Neural cell (in vitro differentiated cells): ENCODE measurements at regions not wholly inside any gene's neighbourhood (a gene's known extent, or its start where the extent isn't known, plus 50 kb on each side); places are given as distances from the start of the nearest gene placed in this dataset.

Source experiments
- H2AFZ ChIP-seq: fragments of 200-600, 300-800 bp; sonication (generic), shearing (Covaris generic); 2 replicates; pipeline ENCODE4 v1.6.0; 2014; ENCODE audit warnings: low read depth, mild to moderate bottlenecking, antibody characterized with exemption, low read length, moderate library complexity
- H3F3A ChIP-seq: fragments of 200-600 bp; shearing (Covaris generic); 2 replicates; pipeline ENCODE4 v1.6.1; 2016; ENCODE audit warnings: mild to moderate bottlenecking, moderate library complexity, mixed read lengths, antibody characterized with exemption, low read length; ENCODE audit not compliant: insufficient read depth, poor library complexity, severe bottlenecking
- H3K27ac ChIP-seq: fragments of 200-600, 300-800 bp; sonication (generic), shearing (Covaris generic); 2 replicates; pipeline ENCODE4 v1.5.1; 2014; ENCODE audit warnings: mild to moderate bottlenecking, low read length, moderate library complexity
- H3K27me3 ChIP-seq: fragments of 300-800, 200-600 bp; sonication (generic), shearing (Covaris generic); 2 replicates; pipeline ENCODE4 v1.6.0; 2014; ENCODE audit warnings: mild to moderate bottlenecking, low read depth, low read length, moderate library complexity; ENCODE audit not compliant: insufficient read depth
- H3K36me3 ChIP-seq: fragments of 300-800, 200-600 bp; sonication (generic), shearing (Covaris generic); 2 replicates; pipeline ENCODE4 v1.5.1; 2014; ENCODE audit warnings: mild to moderate bottlenecking, antibody characterized with exemption, low read length, moderate library complexity; ENCODE audit not compliant: insufficient read depth
- H3K4me2 ChIP-seq: fragments of 300-800, 200-600 bp; sonication (generic), shearing (Covaris generic); 2 replicates; pipeline ENCODE4 v1.6.0; 2014; ENCODE audit warnings: mild to moderate bottlenecking, low read length
- H3K4me3 ChIP-seq: fragments of 300-800, 200-600 bp; sonication (generic), shearing (Covaris generic); 2 replicates; pipeline ENCODE4 v1.5.1; 2014; ENCODE audit warnings: mild to moderate bottlenecking, low read length, moderate library complexity
- H3K79me2 ChIP-seq: fragments of 200-600 bp; shearing (Covaris generic); replicated peaks from 2 replicates; pipeline ENCODE4 v1.6.0; 2014; ENCODE audit warnings: mild to moderate bottlenecking, low read length, moderate library complexity; ENCODE audit not compliant: insufficient read depth
- H3K9ac ChIP-seq: fragments of 300-800, 200-600 bp; sonication (generic), shearing (Covaris generic); 2 replicates; pipeline ENCODE4 v1.6.1; 2016; ENCODE audit warnings: mild to moderate bottlenecking, low read length, mixed read lengths
- H3K9me2 ChIP-seq: fragments of 200-600 bp; shearing (Covaris generic); 2 replicates; pipeline ENCODE4 v1.6.1; 2016; ENCODE audit warnings: mild to moderate bottlenecking, low read length, mixed read lengths; ENCODE audit not compliant: insufficient read depth
- H3K9me3 ChIP-seq: fragments of 200-600, 300-800 bp; sonication (generic), shearing (Covaris generic); 2 replicates; pipeline ENCODE4 v1.6.1; 2016; ENCODE audit warnings: mild to moderate bottlenecking, mixed run types, low read length, moderate library complexity, mixed read lengths
- H4K20me1 ChIP-seq: fragments of 200-600 bp; shearing (Covaris generic); 2 replicates; pipeline ENCODE4 v1.6.1; 2016; ENCODE audit warnings: mild to moderate bottlenecking, mixed run types; ENCODE audit not compliant: insufficient read depth
- EP300 ChIP-seq: fragments of 450-650 bp; conservative IDR thresholded peaks from 2 replicates; pipeline ENCODE4 v1.6.1; 2014; ENCODE audit warnings: antibody characterized with exemption, mild to moderate bottlenecking, moderate library complexity; ENCODE audit not compliant: poor library complexity, severe bottlenecking
- EZH2 ChIP-seq: fragments of 200-600, 300-800 bp; shearing (Covaris generic), sonication (generic); IDR thresholded peaks from 2 replicates; pipeline ENCODE4 v1.6.1; 2014; ENCODE audit warnings: antibody characterized with exemption, low read length, borderline replicate concordance, mild to moderate bottlenecking; ENCODE audit not compliant: insufficient read depth, poor library complexity, severe bottlenecking
- MXI1 ChIP-seq: fragments of 450-650 bp; conservative IDR thresholded peaks from 2 replicates; pipeline ENCODE4 v1.6.1; 2014; ENCODE audit warnings: antibody characterized with exemption, mild to moderate bottlenecking; ENCODE audit not compliant: poor library complexity, severe bottlenecking
- POLR2AphosphoS5 ChIP-seq: IDR thresholded peaks from 2 replicates; pipeline ENCODE4 v1.6.1; 2012
- RAD21 ChIP-seq: fragments of 450-650 bp; conservative IDR thresholded peaks from 2 replicates; pipeline ENCODE4 v1.6.1; 2014; ENCODE audit warnings: antibody characterized with exemption, mild to moderate bottlenecking, moderate library complexity
- SMC3 ChIP-seq: fragments of 450-650 bp; conservative IDR thresholded peaks from 2 replicates; pipeline ENCODE4 v1.6.1; 2014; ENCODE audit warnings: antibody characterized with exemption, mild to moderate bottlenecking, moderate library complexity; ENCODE audit not compliant: poor library complexity
- TAF1 ChIP-seq: IDR thresholded peaks from 2 replicates; pipeline ENCODE4 v1.6.1; 2012; ENCODE audit warnings: low read depth
- TF ChIP-seq, protein P1 (sequence below): fragments of 450-650 bp; IDR thresholded peaks from 2 replicates; pipeline ENCODE4 v1.5.1; 2014; ENCODE audit warnings: antibody characterized with exemption, mild to moderate bottlenecking, moderate library complexity; ENCODE audit not compliant: poor library complexity, severe bottlenecking
- TF ChIP-seq, protein P2 (sequence below): IDR thresholded peaks from 2 replicates; pipeline ENCODE4 v1.6.1; 2012; ENCODE audit warnings: borderline replicate concordance

DNA sequence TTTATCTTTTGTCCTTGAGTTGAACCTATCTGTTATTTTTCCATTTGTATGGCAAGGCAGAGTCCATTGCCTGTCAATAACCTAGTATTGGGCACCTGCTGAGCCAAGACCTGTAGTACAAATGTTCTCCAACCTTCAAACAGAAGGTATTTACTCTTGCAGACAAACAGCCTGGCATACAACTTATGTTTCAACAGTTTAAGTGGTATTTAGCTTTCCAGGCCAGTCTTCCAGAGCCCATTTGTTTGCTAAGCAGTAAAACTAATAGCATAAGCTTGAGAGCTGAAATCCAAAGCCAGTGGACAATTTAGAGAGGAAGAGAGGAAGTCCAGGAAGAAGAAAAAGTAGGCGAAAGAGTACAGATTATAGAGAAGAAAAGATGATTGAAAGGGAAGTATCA is 979.3 kb downstream of the GLUD2 start:
- H3K27ac ChIP-seq, result no peak overlapping the region
- H3K79me2 ChIP-seq, result no peaks in the 10 kb centered on the region
- no peaks in the 10 kb centered on the region for H3K9me3 ChIP-seq
- H4K20me1 ChIP-seq, result no peaks in the 10 kb centered on the region
- H2AFZ ChIP-seq, result no peak overlapping the region
- H3K27me3 ChIP-seq, result no peaks in the 10 kb centered on the region
- no peak overlapping the region for H3K9ac ChIP-seq
- no peaks in the 10 kb centered on the region for H3K9me2 ChIP-seq
- H3K4me2 ChIP-seq, result no peak overlapping the region
- no peaks in the 10 kb centered on the region for H3K36me3 ChIP-seq
- no peak overlapping the region for H3K4me3 ChIP-seq
- TF ChIP-seq RAD21 (no peak), TAF1 (no peak), SMC3 (no peak), MXI1 (no peak), EP300 (no peak), POLR2AphosphoS5 (no peak), EZH2 (no peak)
- TF ChIP-seq, protein P1, sequence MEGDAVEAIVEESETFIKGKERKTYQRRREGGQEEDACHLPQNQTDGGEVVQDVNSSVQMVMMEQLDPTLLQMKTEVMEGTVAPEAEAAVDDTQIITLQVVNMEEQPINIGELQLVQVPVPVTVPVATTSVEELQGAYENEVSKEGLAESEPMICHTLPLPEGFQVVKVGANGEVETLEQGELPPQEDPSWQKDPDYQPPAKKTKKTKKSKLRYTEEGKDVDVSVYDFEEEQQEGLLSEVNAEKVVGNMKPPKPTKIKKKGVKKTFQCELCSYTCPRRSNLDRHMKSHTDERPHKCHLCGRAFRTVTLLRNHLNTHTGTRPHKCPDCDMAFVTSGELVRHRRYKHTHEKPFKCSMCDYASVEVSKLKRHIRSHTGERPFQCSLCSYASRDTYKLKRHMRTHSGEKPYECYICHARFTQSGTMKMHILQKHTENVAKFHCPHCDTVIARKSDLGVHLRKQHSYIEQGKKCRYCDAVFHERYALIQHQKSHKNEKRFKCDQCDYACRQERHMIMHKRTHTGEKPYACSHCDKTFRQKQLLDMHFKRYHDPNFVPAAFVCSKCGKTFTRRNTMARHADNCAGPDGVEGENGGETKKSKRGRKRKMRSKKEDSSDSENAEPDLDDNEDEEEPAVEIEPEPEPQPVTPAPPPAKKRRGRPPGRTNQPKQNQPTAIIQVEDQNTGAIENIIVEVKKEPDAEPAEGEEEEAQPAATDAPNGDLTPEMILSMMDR, result no peak
- H3F3A ChIP-seq, result no peaks in the 10 kb centered on the region

DNA sequence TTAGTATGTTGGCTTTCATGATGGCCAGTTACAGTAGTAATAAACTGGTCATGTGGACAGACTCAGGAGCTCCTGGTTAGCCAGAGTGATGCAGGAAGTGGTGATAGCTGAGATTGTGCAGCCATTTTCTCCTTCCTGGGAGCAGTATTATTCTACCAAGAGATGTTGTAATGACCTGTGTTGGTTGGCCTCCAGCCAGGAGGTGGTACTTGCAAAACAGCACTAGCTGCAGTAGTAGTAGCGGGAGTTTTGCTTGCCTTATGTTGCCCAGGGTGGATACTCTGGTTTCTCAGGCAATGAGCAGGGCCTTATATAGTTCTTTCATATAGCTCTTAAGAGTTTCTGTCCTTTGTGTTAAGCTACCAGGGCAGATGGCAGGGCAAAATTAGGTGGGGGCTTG is 998.8 kb downstream of the GLUD2 start:
- Histone ChIP-seq H3F3A (no peaks in the 10 kb centered on the region), H3K9me3 (no peaks in the 10 kb centered on the region), H3K27me3 (no peaks in the 10 kb centered on the region), H3K9ac (no peak overlapping the region), H4K20me1 (no peaks in the 10 kb centered on the region), H3K79me2 (no peaks in the 10 kb centered on the region), H3K4me3 (no peak overlapping the region), H3K36me3 (no peaks in the 10 kb centered on the region), H3K4me2 (no peak overlapping the region), H3K27ac (no peak overlapping the region), H3K9me2 (no peaks in the 10 kb centered on the region), H2AFZ (no peak overlapping the region)
- TF ChIP-seq EZH2 (no peak), SMC3 (no peak), EP300 (no peak), TAF1 (no peak), POLR2AphosphoS5 (no peak), RAD21 (no peak), MXI1 (no peak)
- TF ChIP-seq, protein P1, result no peak
- TF ChIP-seq, protein P2, sequence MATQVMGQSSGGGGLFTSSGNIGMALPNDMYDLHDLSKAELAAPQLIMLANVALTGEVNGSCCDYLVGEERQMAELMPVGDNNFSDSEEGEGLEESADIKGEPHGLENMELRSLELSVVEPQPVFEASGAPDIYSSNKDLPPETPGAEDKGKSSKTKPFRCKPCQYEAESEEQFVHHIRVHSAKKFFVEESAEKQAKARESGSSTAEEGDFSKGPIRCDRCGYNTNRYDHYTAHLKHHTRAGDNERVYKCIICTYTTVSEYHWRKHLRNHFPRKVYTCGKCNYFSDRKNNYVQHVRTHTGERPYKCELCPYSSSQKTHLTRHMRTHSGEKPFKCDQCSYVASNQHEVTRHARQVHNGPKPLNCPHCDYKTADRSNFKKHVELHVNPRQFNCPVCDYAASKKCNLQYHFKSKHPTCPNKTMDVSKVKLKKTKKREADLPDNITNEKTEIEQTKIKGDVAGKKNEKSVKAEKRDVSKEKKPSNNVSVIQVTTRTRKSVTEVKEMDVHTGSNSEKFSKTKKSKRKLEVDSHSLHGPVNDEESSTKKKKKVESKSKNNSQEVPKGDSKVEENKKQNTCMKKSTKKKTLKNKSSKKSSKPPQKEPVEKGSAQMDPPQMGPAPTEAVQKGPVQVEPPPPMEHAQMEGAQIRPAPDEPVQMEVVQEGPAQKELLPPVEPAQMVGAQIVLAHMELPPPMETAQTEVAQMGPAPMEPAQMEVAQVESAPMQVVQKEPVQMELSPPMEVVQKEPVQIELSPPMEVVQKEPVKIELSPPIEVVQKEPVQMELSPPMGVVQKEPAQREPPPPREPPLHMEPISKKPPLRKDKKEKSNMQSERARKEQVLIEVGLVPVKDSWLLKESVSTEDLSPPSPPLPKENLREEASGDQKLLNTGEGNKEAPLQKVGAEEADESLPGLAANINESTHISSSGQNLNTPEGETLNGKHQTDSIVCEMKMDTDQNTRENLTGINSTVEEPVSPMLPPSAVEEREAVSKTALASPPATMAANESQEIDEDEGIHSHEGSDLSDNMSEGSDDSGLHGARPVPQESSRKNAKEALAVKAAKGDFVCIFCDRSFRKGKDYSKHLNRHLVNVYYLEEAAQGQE, result no peak
